Smooth muscle cell (in vitro differentiated cells): ENCODE measurements at regions not wholly inside any gene's neighbourhood (a gene's known extent, or its start where the extent isn't known, plus 50 kb on each side); places are given as distances from the start of the nearest gene placed in this dataset.

Source experiments
- DNase-seq: peaks from one replicate; lab custom pipeline; 2025; ENCODE audit not compliant: unreplicated experiment; lab: John Stamatoyannopoulos, UW
- H2AFZ ChIP-seq: fragments of 200-600 bp; sonication (generic); 2 replicates; pipeline ENCODE4 v1.6.0; 2016; ENCODE audit warnings: antibody characterized with exemption, low read depth, mild to moderate bottlenecking
- H3F3A ChIP-seq: fragments of 200-600 bp; sonication (generic); 2 replicates; pipeline ENCODE4 v1.6.0; 2017; ENCODE audit warnings: antibody characterized with exemption, low read depth
- H3K27ac ChIP-seq: fragments of 200-600 bp; sonication (generic); 2 replicates; pipeline ENCODE4 v1.5.1; 2016; ENCODE audit warnings: low read depth, mild to moderate bottlenecking
- H3K27me3 ChIP-seq: fragments of 200-600 bp; sonication (generic); 2 replicates; pipeline ENCODE4 v1.6.1; 2016; ENCODE audit warnings: low read depth, mild to moderate bottlenecking
- H3K36me3 ChIP-seq: fragments of 200-600 bp; sonication (generic); 2 replicates; pipeline ENCODE4 v1.5.1; 2016; ENCODE audit warnings: low read depth
- H3K4me1 ChIP-seq: fragments of 200-600 bp; sonication (generic); 2 replicates; pipeline ENCODE4 v1.5.1; 2016; ENCODE audit warnings: low read depth
- H3K4me2 ChIP-seq: fragments of 200-600 bp; sonication (generic); 2 replicates; pipeline ENCODE4 v1.6.0; 2016; ENCODE audit warnings: mild to moderate bottlenecking
- H3K4me3 ChIP-seq: fragments of 200-600 bp; sonication (generic); 2 replicates; pipeline ENCODE4 v1.5.1; 2016; ENCODE audit warnings: mild to moderate bottlenecking
- H3K79me2 ChIP-seq: fragments of 200-600 bp; sonication (generic); 2 replicates; pipeline ENCODE4 v1.6.0; 2016; ENCODE audit warnings: low read depth, mild to moderate bottlenecking
- H3K9ac ChIP-seq: fragments of 200-600 bp; sonication (generic); 2 replicates; pipeline ENCODE4 v1.6.0; 2016; ENCODE audit warnings: low read depth
- H3K9me3 ChIP-seq: fragments of 200-600 bp; sonication (generic); replicated peaks from 2 replicates; pipeline ENCODE4 v1.5.1; 2016; ENCODE audit warnings: low read depth
- H4K20me1 ChIP-seq: fragments of 200-600 bp; sonication (generic); 2 replicates; pipeline ENCODE4 v1.6.0; 2016; ENCODE audit warnings: low read depth
- WGBS: methylation state at CpG from one replicate; pipeline ENCODE4 v1.1.7; 2016; ENCODE audit warnings: low lambda C conversion rate; 5-methylcytosine and 5-hydroxymethylcytosine counted together
- TF ChIP-seq, protein P1 (sequence below): fragments of 200-600 bp; sonication (generic); IDR thresholded peaks from 2 replicates; pipeline ENCODE4 v1.5.1; 2017; ENCODE audit warnings: borderline replicate concordance, mild to moderate bottlenecking, antibody characterized with exemption; ENCODE audit not compliant: insufficient read depth, poor library complexity, severe bottlenecking

DNA sequence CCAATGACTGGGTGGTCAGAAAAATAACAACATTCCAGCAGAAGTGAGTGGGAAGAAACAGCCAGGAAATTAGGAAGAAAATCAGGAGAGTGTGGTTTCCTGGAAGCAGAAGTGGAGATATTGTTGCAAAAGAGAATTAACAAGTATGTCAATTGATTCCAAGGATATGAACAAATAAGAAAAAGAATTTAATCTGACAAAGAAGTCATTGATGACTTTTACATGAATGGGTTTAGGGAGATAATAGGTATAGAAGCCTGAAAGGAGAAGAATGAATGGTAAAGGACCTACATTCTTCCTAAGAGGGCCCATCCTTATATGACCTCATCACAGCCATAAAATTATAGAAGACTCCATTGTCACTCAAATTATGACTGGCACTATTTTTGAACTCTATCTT is 1440.1 kb downstream of the OTOL1 start:
- Histone ChIP-seq H2AFZ (no peak overlapping the region), H3K4me2 (no peak overlapping the region), H3K27me3 (no peaks in the 10 kb centered on the region), H4K20me1 (no peaks in the 10 kb centered on the region), H3F3A (no peaks in the 10 kb centered on the region), H3K79me2 (no peaks in the 10 kb centered on the region), H3K4me3 (no peak overlapping the region), H3K4me1 (no peaks in the 10 kb centered on the region), H3K36me3 (no peaks in the 10 kb centered on the region), H3K9me3 (no peaks in the 10 kb centered on the region), H3K27ac (no peak overlapping the region), H3K9ac (no peak overlapping the region)
- TF ChIP-seq, protein P1, sequence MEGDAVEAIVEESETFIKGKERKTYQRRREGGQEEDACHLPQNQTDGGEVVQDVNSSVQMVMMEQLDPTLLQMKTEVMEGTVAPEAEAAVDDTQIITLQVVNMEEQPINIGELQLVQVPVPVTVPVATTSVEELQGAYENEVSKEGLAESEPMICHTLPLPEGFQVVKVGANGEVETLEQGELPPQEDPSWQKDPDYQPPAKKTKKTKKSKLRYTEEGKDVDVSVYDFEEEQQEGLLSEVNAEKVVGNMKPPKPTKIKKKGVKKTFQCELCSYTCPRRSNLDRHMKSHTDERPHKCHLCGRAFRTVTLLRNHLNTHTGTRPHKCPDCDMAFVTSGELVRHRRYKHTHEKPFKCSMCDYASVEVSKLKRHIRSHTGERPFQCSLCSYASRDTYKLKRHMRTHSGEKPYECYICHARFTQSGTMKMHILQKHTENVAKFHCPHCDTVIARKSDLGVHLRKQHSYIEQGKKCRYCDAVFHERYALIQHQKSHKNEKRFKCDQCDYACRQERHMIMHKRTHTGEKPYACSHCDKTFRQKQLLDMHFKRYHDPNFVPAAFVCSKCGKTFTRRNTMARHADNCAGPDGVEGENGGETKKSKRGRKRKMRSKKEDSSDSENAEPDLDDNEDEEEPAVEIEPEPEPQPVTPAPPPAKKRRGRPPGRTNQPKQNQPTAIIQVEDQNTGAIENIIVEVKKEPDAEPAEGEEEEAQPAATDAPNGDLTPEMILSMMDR = no peak
- no peak for DNase-seq

DNA sequence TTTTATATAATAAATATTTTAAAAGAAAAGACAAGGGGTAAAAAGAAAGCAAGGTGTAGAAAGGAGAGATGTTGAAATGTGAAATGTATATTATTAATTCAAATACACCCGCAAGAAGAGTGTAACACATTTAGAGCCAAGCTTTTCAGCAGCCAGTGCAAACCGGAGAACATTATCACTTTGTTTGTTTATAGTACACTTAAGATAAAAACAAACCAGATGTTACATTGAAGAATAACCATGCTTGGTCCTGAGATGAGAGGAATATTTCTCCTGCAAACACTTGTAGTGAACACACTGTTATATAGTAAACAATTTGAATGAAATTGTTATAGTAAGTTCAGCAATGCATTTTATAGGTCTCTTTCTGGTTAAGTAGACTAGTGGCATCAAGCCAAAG is 1441.5 kb downstream of the OTOL1 start:
- no peaks in the 10 kb centered on the region for H3K36me3 ChIP-seq
- DNase-seq = no peak
- no peak overlapping the region for H3K4me3 ChIP-seq
- no peaks in the 10 kb centered on the region for H3F3A ChIP-seq
- H3K27me3 ChIP-seq = no peaks in the 10 kb centered on the region
- no peaks in the 10 kb centered on the region for H3K4me1 ChIP-seq
- H3K9me3 ChIP-seq = no peaks in the 10 kb centered on the region
- H2AFZ ChIP-seq = no peak overlapping the region
- TF ChIP-seq, protein P1 = no peak
- WGBS = 14% methylated on average over 2 of the region's 2 CpGs
- H3K9ac ChIP-seq = no peak overlapping the region
- no peak overlapping the region for H3K4me2 ChIP-seq
- H4K20me1 ChIP-seq = no peaks in the 10 kb centered on the region
- H3K79me2 ChIP-seq = no peaks in the 10 kb centered on the region
- no peak overlapping the region for H3K27ac ChIP-seq

GRCh38 chr3:162945626-162946025 is 1449.0 kb downstream of the OTOL1 start:
- H2AFZ ChIP-seq = no peak overlapping the region
- no peak overlapping the region for H3K4me3 ChIP-seq
- WGBS = 0% methylated on average over 1 of the region's 1 CpG
- no peak overlapping the region for H3K4me2 ChIP-seq
- TF ChIP-seq, protein P1 = no peak
- no peak overlapping the region for H3K27ac ChIP-seq
- no peaks in the 10 kb centered on the region for H3F3A ChIP-seq
- H3K27me3 ChIP-seq = no peaks in the 10 kb centered on the region
- no peaks in the 10 kb centered on the region for H3K4me1 ChIP-seq
- H3K9me3 ChIP-seq = no peaks in the 10 kb centered on the region
- H4K20me1 ChIP-seq = no peaks in the 10 kb centered on the region
- no peak overlapping the region for H3K9ac ChIP-seq
- no peaks in the 10 kb centered on the region for H3K36me3 ChIP-seq
- DNase-seq = no peak
- no peaks in the 10 kb centered on the region for H3K79me2 ChIP-seq

- TF ChIP-seq, protein P1 = no peak
Observed at GRCh38 chr3:162956711-162957110, 1460.1 kb downstream of the OTOL1 start.

More at GRCh38 chr3:162956711-162957110, 1460.1 kb downstream of the OTOL1 start:
- Histone ChIP-seq H3K4me2 (no peak overlapping the region), H3K4me1 (no peaks in the 10 kb centered on the region), H3K9me3 (no peaks in the 10 kb centered on the region), H3K4me3 (no peak overlapping the region), H3K27ac (no peak overlapping the region), H3K27me3 (no peaks in the 10 kb centered on the region), H2AFZ (no peak overlapping the region), H3K9ac (no peak overlapping the region), H4K20me1 (no peaks in the 10 kb centered on the region), H3K36me3 (no peaks in the 10 kb centered on the region), H3F3A (no peaks in the 10 kb centered on the region), H3K79me2 (no peaks in the 10 kb centered on the region)
- DNase-seq = no peak
